ENCODE measurements at regions not wholly inside any gene's neighbourhood (a gene's known extent, or its start where the extent isn't known, plus 50 kb on each side); places are given as distances from the start of the nearest gene placed in this dataset.

DNA sequence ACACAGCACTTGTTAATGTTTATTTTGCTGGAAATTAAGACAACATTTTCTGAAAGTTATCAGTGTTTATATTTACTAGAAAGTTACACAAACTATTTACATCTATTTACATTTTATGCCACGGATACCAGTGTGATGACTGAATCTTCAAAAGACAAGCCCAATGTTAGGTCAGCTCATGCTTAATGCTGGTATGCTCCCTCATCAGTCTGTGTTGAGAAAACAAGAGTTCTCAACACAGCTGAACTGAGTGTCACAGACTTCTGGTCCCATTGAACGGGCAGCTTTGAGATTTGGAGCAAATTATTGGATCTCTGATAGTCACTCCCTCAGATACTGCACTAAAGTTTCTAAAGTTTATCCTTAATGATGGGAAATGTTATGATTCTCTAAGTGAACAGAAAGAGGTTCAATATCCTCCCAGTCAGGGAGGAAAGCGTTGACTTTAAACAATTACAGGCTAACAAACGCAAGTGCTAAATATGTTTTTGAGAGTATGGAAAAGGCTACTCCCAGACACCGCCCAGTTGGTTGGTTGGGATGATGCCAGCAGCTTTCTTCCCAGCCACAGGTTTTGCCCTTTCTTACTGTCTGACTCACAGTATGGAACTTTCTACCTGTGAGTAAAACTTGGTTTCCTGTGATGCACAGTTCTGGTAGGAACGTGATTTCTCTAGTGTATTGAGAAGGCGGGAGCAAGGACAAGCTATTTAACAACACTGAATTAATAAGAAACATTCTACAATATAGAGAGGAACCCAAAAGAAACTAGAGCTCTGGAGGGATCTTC, 1293.6 kb upstream of the TENM3 start:
- ChIA-PET CTCF (interaction anchor here (1.1 kb wide), 1 partner anchor 13 kb away, joined by 3 read pairs; no protein-coding TSS in a partner anchor), POLR2A (ENCODE audit: unreplicated experiment) (no interaction called here)
- no peak overlapping the region for H3K4ac ChIP-seq (ENCODE audit: low read depth, low read length)
- H3K9ac ChIP-seq (ENCODE audit: low read depth, low read length), result no peak overlapping the region
- no peak overlapping the region for H2BK20ac ChIP-seq (ENCODE audit: low read depth, low read length)
- H3K9me3 ChIP-seq (ENCODE audit: control insufficient read depth, insufficient read depth, low read length), result no peaks in the 10 kb centered on the region; the same call in 1 of the 2 replicates
- H3K4me1 ChIP-seq (ENCODE audit: control insufficient read depth, insufficient read depth, low read length), result no peaks in the 10 kb centered on the region
- no peak overlapping the region for H3K23ac ChIP-seq (ENCODE audit: low read depth, low read length)
- H2BK120ac ChIP-seq (ENCODE audit: low read depth, low read length), result no peak overlapping the region
- H3K4me3 ChIP-seq (ENCODE audit: insufficient read depth, low read depth, low read length), result no peak overlapping the region
- H2BK5ac ChIP-seq (ENCODE audit: low read depth, low read length, poor library complexity, severe bottlenecking), result no peak overlapping the region
- no TSS peak for BruUV-seq (replicated peaks)
- WGBS, 2 experiments (ENCODE audit: extremely low coverage in 2 of 2, insufficient read length in 1 of 2), result no CpG with 5 or more reads among the region's 7 CpGs
- H4K91ac ChIP-seq (ENCODE audit: insufficient read depth, low read depth, low read length), result no peak overlapping the region
- H4K20me1 ChIP-seq (ENCODE audit: insufficient read depth, low read length), result no peaks in the 10 kb centered on the region
- no peak overlapping the region for H3K18ac ChIP-seq (ENCODE audit: low read depth, low read length)
- in situ Hi-C loops (cut with MboI; ENCODE audit: low sequenced_read_pairs), result loop anchor here (10.0 kb wide), 2 partner anchors 115 to 275 kb away; no protein-coding TSS in a partner anchor
- TF ChIP-seq, protein P1, sequence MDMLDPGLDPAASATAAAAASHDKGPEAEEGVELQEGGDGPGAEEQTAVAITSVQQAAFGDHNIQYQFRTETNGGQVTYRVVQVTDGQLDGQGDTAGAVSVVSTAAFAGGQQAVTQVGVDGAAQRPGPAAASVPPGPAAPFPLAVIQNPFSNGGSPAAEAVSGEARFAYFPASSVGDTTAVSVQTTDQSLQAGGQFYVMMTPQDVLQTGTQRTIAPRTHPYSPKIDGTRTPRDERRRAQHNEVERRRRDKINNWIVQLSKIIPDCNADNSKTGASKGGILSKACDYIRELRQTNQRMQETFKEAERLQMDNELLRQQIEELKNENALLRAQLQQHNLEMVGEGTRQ (IDR thresholded peaks at IDR 0.05; ENCODE audit: low read depth, low read length), result no peak
- TF ChIP-seq MXI1 (IDR thresholded peaks at IDR 0.05; ENCODE audit: borderline replicate concordance, low read depth, low read length), result no peak
- TF ChIP-seq CEBPB (IDR thresholded peaks at IDR 0.05; ENCODE audit: low read depth, low read length), result no peak
- no peak for TF ChIP-seq SMC3 (IDR thresholded peaks at IDR 0.05; ENCODE audit: low read depth, low read length)
- no peak for TF ChIP-seq MAFK (IDR thresholded peaks at IDR 0.05; ENCODE audit: low read depth, low read length)
- no peak for TF ChIP-seq POLR2A (IDR thresholded peaks at IDR 0.05; ENCODE audit: low read depth, low read length)
- TF ChIP-seq, protein P2, sequence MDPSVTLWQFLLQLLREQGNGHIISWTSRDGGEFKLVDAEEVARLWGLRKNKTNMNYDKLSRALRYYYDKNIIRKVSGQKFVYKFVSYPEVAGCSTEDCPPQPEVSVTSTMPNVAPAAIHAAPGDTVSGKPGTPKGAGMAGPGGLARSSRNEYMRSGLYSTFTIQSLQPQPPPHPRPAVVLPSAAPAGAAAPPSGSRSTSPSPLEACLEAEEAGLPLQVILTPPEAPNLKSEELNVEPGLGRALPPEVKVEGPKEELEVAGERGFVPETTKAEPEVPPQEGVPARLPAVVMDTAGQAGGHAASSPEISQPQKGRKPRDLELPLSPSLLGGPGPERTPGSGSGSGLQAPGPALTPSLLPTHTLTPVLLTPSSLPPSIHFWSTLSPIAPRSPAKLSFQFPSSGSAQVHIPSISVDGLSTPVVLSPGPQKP (IDR thresholded peaks at IDR 0.05; ENCODE audit: borderline replicate concordance, low read depth, low read length), result no peak
- no peak for TF ChIP-seq RCOR1 (IDR thresholded peaks at IDR 0.05; ENCODE audit: insufficient replicate concordance, low read length)
- TF ChIP-seq FOS (IDR thresholded peaks at IDR 0.05; ENCODE audit: low read depth, low read length), result no peak
- no peak for TF ChIP-seq MAZ (IDR thresholded peaks at IDR 0.05; ENCODE audit: borderline replicate concordance, low read depth, low read length)
- no peak for TF ChIP-seq RFX5 (IDR thresholded peaks at IDR 0.05; ENCODE audit: low read depth, low read length)
- TF ChIP-seq CHD1 (IDR thresholded peaks at IDR 0.05; ENCODE audit: low read depth, low read length), result no peak
- TF ChIP-seq, protein P3, sequence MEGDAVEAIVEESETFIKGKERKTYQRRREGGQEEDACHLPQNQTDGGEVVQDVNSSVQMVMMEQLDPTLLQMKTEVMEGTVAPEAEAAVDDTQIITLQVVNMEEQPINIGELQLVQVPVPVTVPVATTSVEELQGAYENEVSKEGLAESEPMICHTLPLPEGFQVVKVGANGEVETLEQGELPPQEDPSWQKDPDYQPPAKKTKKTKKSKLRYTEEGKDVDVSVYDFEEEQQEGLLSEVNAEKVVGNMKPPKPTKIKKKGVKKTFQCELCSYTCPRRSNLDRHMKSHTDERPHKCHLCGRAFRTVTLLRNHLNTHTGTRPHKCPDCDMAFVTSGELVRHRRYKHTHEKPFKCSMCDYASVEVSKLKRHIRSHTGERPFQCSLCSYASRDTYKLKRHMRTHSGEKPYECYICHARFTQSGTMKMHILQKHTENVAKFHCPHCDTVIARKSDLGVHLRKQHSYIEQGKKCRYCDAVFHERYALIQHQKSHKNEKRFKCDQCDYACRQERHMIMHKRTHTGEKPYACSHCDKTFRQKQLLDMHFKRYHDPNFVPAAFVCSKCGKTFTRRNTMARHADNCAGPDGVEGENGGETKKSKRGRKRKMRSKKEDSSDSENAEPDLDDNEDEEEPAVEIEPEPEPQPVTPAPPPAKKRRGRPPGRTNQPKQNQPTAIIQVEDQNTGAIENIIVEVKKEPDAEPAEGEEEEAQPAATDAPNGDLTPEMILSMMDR (conservative IDR thresholded peaks at IDR 0.05; ENCODE audit: low read depth, low read length), result no peak
- no peak for TF ChIP-seq NFE2L2 (IDR thresholded peaks at IDR 0.05; ENCODE audit: low read depth, low read length)
- no peak overlapping the region for H4K8ac ChIP-seq (ENCODE audit: low read depth in 2 of 2, low read length in 2 of 2)
- no peak overlapping the region for H4K5ac ChIP-seq (ENCODE audit: low read depth, low read length)
- H3K4me2 ChIP-seq (ENCODE audit: low read depth, low read length), result no peak overlapping the region
- no peak overlapping the region for H2BK15ac ChIP-seq (ENCODE audit: low read depth, low read length)
- intact Hi-C loops (cut with micrococcal nuclease), result no loop called here
- no peaks in the 10 kb centered on the region for H3K36me3 ChIP-seq (ENCODE audit: control insufficient read depth, insufficient read depth, low read length)
- no peak for ATAC-seq (ENCODE audit: low read depth)
- H3K79me1 ChIP-seq (ENCODE audit: low read depth in 1 of 2, low read length in 2 of 2), result no peaks in the 10 kb centered on the region
- no peak overlapping the region for H3K27ac ChIP-seq (ENCODE audit: insufficient read depth, low read length)
- no peak overlapping the region for H2AK9ac ChIP-seq (replicated peaks; ENCODE audit: low read depth, low read length, poor library complexity)
- no peak overlapping the region for H2AK5ac ChIP-seq (ENCODE audit: low read depth, low read length)
- no peak for DNase-seq
- no peak overlapping the region for H2AFZ ChIP-seq (replicated peaks; ENCODE audit: low read length, poor library complexity)
- no peak overlapping the region for H3K14ac ChIP-seq (replicated peaks; ENCODE audit: low read depth, low read length)
- H3K56ac ChIP-seq (ENCODE audit: extremely low read depth, insufficient read depth, low read length), result no peak overlapping the region
- H3K27me3 ChIP-seq (ENCODE audit: control insufficient read depth, insufficient read depth, low read length), result no peaks in the 10 kb centered on the region
- no peaks in the 10 kb centered on the region for H3K9me1 ChIP-seq (ENCODE audit: insufficient read depth, low read length)
- dilution Hi-C loops (cut with HindIII; ENCODE audit: low sequenced_read_pairs, unreplicated experiment), result loop anchor here (25.0 kb wide), 1 partner anchor 287 kb away; no protein-coding TSS in a partner anchor

Data from IMR-90 (cell line).